K562 (cell line): ENCODE measurements at regions not wholly inside any gene's neighbourhood (a gene's known extent, or its start where the extent isn't known, plus 50 kb on each side); places are given as distances from the start of the nearest gene placed in this dataset.

Experiments used
- ATAC-seq: fragments of 200-7000 bp; cut with Tn5 transposase; 3 replicates; pipeline ENCODE4 v1.9.1; 2020; ENCODE audit warnings: moderate library complexity
- BruUV-seq: library from RNA; stranded (reverse); fragments of 400-500 nt; replicated peaks from 2 replicates; lab custom pipeline; 2021; lab: Mats Ljungman, UMichigan
- CTCF ChIA-PET: fragments of 300-600 bp; formaldehyde crosslinking; extraction: SDS; loops from one replicate; lab custom pipeline; 2021; ENCODE audit warnings: low intra/inter-chr PET ratio; lab: Yijun Ruan, JAX
- POLR2A ChIA-PET: fragments of 300-600, 350-650 bp; sonication (Branson Sonifier 250); formaldehyde crosslinking; extraction: SDS; loops from one replicate; lab custom pipeline; 2021; ENCODE audit warnings: antibody characterized with exemption, inconsistent platforms; lab: Yijun Ruan, JAX
- DNase-seq, 4 experiments: peaks; one replicate each; pipeline versions ENCODE4 v3.0.0 to v3.0.0-alpha.2; 2011 to 2018; ENCODE audit warnings: low spot score in 3 of 4, mixed read lengths in 3 of 4; ENCODE audit errors: extremely low read depth in 1 of 4
- FAIRE-seq: peaks from 2 replicates; lab custom pipeline; 2011; peaks lifted over from hg19 to GRCh38; lab: Jason Lieb, UNC
- H2AFZ ChIP-seq: 2 replicates; pipeline ENCODE4 v1.6.0; 2011; ENCODE audit warnings: low read depth, low read length, control low read depth, inconsistent platforms
- H3K27ac ChIP-seq: fragments of 200-600 bp; 3 replicates; pipeline ENCODE4 v1.8.0; 2011; ENCODE audit warnings: low read depth, mild to moderate bottlenecking, control low read depth, inconsistent platforms, low read length, moderate library complexity, mixed read lengths; ENCODE audit errors: extremely low read depth
- H3K27me3 ChIP-seq, 2 experiments: fragments of 300-600 bp in 1 of 2; 2 replicates in 1 of 2; 3 replicates in 1 of 2; pipeline versions ENCODE4 v1.6.0 to v1.8.0; 2011; ENCODE audit warnings: inconsistent platforms in 2 of 2, low read length in 2 of 2, mild to moderate bottlenecking in 1 of 2, mixed read lengths in 1 of 2, moderate library complexity in 1 of 2; ENCODE audit not compliant: control insufficient read depth in 2 of 2, insufficient read depth in 2 of 2
- H3K36me3 ChIP-seq: fragments of 300-600 bp; 3 replicates; pipeline ENCODE4 v1.8.0; 2011; ENCODE audit warnings: mild to moderate bottlenecking, low read length, inconsistent platforms; ENCODE audit not compliant: control insufficient read depth, insufficient read depth
- H3K4me1 ChIP-seq, 2 experiments: fragments of 200-600 bp in 1 of 2; replicated peaks in 1 of 2; 2 replicates in 1 of 2; 3 replicates in 1 of 2; pipeline versions ENCODE4 v1.5.1 to v1.8.0; 2011; ENCODE audit warnings: inconsistent platforms in 2 of 2, low read length in 2 of 2, mild to moderate bottlenecking in 1 of 2, mixed read lengths in 1 of 2, moderate library complexity in 1 of 2; ENCODE audit not compliant: control insufficient read depth in 2 of 2, insufficient read depth in 2 of 2
- H3K4me2 ChIP-seq: 2 replicates; pipeline ENCODE4 v1.6.1; 2011; ENCODE audit warnings: low read length, control low read depth, inconsistent platforms, mixed read lengths; ENCODE audit not compliant: insufficient read depth
- H3K4me3 ChIP-seq: fragments of 200-600 bp; sonication (generic), shearing (Covaris generic); 2 replicates; pipeline ENCODE4 v1.5.1; 2016; ENCODE audit warnings: control low read depth, inconsistent platforms
- H3K79me2 ChIP-seq: fragments of 200-600 bp; 3 replicates; pipeline ENCODE4 v1.8.0; 2011; ENCODE audit warnings: low read length, inconsistent platforms; ENCODE audit not compliant: control insufficient read depth, insufficient read depth
- H3K9ac ChIP-seq, 2 experiments: 2 replicates each; pipeline versions ENCODE4 v1.6.0 to v1.6.1; 2011; ENCODE audit warnings: low read depth in 2 of 2, low read length in 2 of 2, control low read depth in 1 of 2, inconsistent platforms in 1 of 2, mild to moderate bottlenecking in 1 of 2, mixed read lengths in 1 of 2; ENCODE audit not compliant: insufficient read depth in 1 of 2
- H3K9me1 ChIP-seq: one replicate; pipeline ENCODE4 v1.6.0; 2011; ENCODE audit warnings: inconsistent platforms, mild to moderate bottlenecking, low read length, moderate library complexity; ENCODE audit not compliant: control insufficient read depth, insufficient read depth
- H3K9me3 ChIP-seq: replicated peaks from 2 replicates; pipeline ENCODE4 v1.5.1; 2011; ENCODE audit warnings: low read depth, low read length, inconsistent platforms; ENCODE audit not compliant: control insufficient read depth, insufficient read depth
- H4K20me1 ChIP-seq: replicated peaks from 2 replicates; pipeline ENCODE4 v1.6.1; 2011; ENCODE audit warnings: low read length, inconsistent platforms, mixed read lengths; ENCODE audit not compliant: control insufficient read depth, insufficient read depth
- CLOCK ChIP-seq: fragments of 250-450 bp; sonication (Bioruptor Pico); IDR thresholded peaks from 2 replicates; pipeline ENCODE4 v1.4.0; 2020; ENCODE audit warnings: mild to moderate bottlenecking, moderate library complexity, borderline replicate concordance
- ELF2 ChIP-seq: fragments of 250-450 bp; sonication (Bioruptor Pico); IDR thresholded peaks from 2 replicates; pipeline ENCODE4 v1.5.0; 2021; ENCODE audit warnings: mild to moderate bottlenecking
- ETV6 ChIP-seq, 3 experiments: fragments of 150-350 bp in 1 of 3; sonication (generic) in 1 of 3; formaldehyde crosslinking in 1 of 3; IDR thresholded peaks; 2 replicates each; pipeline versions ENCODE4 v1.6.1 to v1.8.0; 2014 to 2022; ENCODE audit warnings: borderline replicate concordance in 2 of 3, low read depth in 2 of 3, antibody characterized with exemption in 1 of 3, low read length in 1 of 3, mild to moderate bottlenecking in 1 of 3, missing genetic modification reagents in 1 of 3
- FIP1L1 ChIP-seq: fragments of 200-400 bp; formaldehyde crosslinking; IDR thresholded peaks from 2 replicates; pipeline ENCODE4 v1.6.1; 2018; ENCODE audit warnings: mild to moderate bottlenecking, low read depth, low read length; ENCODE audit not compliant: poor library complexity, severe bottlenecking
- GMEB1 ChIP-seq: fragments of 250-450 bp; sonication (Bioruptor Pico); IDR thresholded peaks from 2 replicates; pipeline ENCODE4 v1.4.0; 2020; ENCODE audit warnings: mild to moderate bottlenecking
- RREB1 ChIP-seq: fragments of 250-450 bp; sonication (Bioruptor Pico); IDR thresholded peaks from 2 replicates; pipeline ENCODE4 v1.4.0; 2020
- SIRT6 ChIP-seq: IDR thresholded peaks from one replicate; pipeline ENCODE4 v1.6.1; 2012; ENCODE audit warnings: low read depth, mild to moderate bottlenecking, control low read depth, inconsistent platforms, low read length, moderate library complexity
- SMAD2 ChIP-seq: fragments of 150-350 bp; IDR thresholded peaks from 2 replicates; pipeline ENCODE4 v1.6.1; 2014; ENCODE audit warnings: low read depth, mild to moderate bottlenecking, low read length
- TRIM24 ChIP-seq, 2 experiments: fragments of 450-650 bp; IDR thresholded peaks; 2 replicates each; pipeline ENCODE4 v1.6.1; 2016
- ZBTB1 ChIP-seq: sonication (generic); formaldehyde crosslinking; IDR thresholded peaks from 2 replicates; pipeline ENCODE4 v1.8.1; 2023; ENCODE audit warnings: missing genetic modification reagents, low read depth, mild to moderate bottlenecking, borderline replicate concordance
- ZNF311 ChIP-seq: fragments of 250-450 bp; sonication (Bioruptor Pico); IDR thresholded peaks from 2 replicates; pipeline ENCODE4 v1.4.0; 2020; ENCODE audit warnings: mild to moderate bottlenecking, moderate library complexity
- WGBS: fragments of 100-300 bp; shearing (Covaris generic); methylation state at CpG from one replicate; pipeline ENCODE4 v1.1.6; 2016; ENCODE audit warnings: low coverage, mixed read lengths; ENCODE audit not compliant: insufficient coverage; ENCODE audit errors: missing lambda C conversion rate; 5-methylcytosine and 5-hydroxymethylcytosine counted together
- in situ Hi-C: fragments of 300-500 bp; cut with MboI; formaldehyde crosslinking; loops from 4 replicates; pipeline ENCODE4 v1.15.0; 2018; ENCODE audit warnings: inconsistent platforms, mixed read lengths
- intact Hi-C: fragments of 100-400 bp; cut with micrococcal nuclease; formaldehyde crosslinking; loops from 2 replicates; pipeline ENCODE4 v1.14.2; 2022

GRCh38 chr4:126740687-126741086, 892.1 kb upstream of the INTU start:
- no TSS peak for BruUV-seq
- ATAC-seq = peak; percentile 54
- WGBS = 15% methylated on average over 6 of the region's 6 CpGs
- FAIRE-seq = peak; percentile 76
- peak; percentile 25 to 82 (median 43) for DNase-seq
- 0 out of 2 replicates have a peak, but pooled peaks cover 2% of the 10 kb centered on the region for H3K9me3 ChIP-seq
- H3K4me2 ChIP-seq = peak overlapping the region; percentile 70
- H2AFZ ChIP-seq = peak overlapping the region; percentile 54
- peaks cover 3 to 46% of the 10 kb centered on the region in 2 experiments; a peak in 4 of 5 replicates for H3K4me1 ChIP-seq
- intact Hi-C loops (no loop called here), in situ Hi-C loops (no loop called here)
- H3K9me1 ChIP-seq = no peaks in the 10 kb centered on the region
- POLR2A ChIA-PET = no interaction called here
- peak overlapping the region; percentile 78 for H3K27ac ChIP-seq
- H3K27me3 ChIP-seq = no peaks in the 10 kb centered on the region
- no peak overlapping the region for H3K4me3 ChIP-seq
- H3K36me3 ChIP-seq = no peaks in the 10 kb centered on the region; the same call in 2 of the 3 replicates
- H3K9ac ChIP-seq = peak overlapping the region; percentile 62 to 72; a peak in 3 of 4 replicates
- CTCF ChIA-PET = no interaction called here
- peaks cover 96% of the 10 kb centered on the region for H3K79me2 ChIP-seq
- no peaks in the 10 kb centered on the region for H4K20me1 ChIP-seq
- peak; percentile 55; the same call in 1 of the 2 replicates for TF ChIP-seq GMEB1
- no peak for TF ChIP-seq FIP1L1
- 0 out of 2 replicates have a peak, but pooled peaks have one; percentile 51 for TF ChIP-seq RREB1
- TF ChIP-seq ZNF311 (CRISPR knock-in tag) = peak; percentile 94
- TF ChIP-seq TRIM24 (IDR thresholded peaks at IDR 0.05) = peak; percentile 28 to 62; a peak in 2 of 4 replicates
- peak; percentile 51 to 91; a peak in 3 of 4 replicates for TF ChIP-seq ETV6 (IDR thresholded peaks at IDR 0.05; ENCODE audit: borderline replicate concordance in 1 of 2, low read depth in 2 of 2, low read length in 1 of 2)
- TF ChIP-seq ETV6 (CRISPR knock-in tag; IDR thresholded peaks at IDR 0.05; ENCODE audit: borderline replicate concordance) = no peak
- TF ChIP-seq CLOCK = peak; percentile 46; the same call in 1 of the 2 replicates
- no peak for TF ChIP-seq SMAD2
- TF ChIP-seq SIRT6 = no peak
- TF ChIP-seq ZBTB1 (CRISPR knock-in tag) = no peak
- no peak for TF ChIP-seq ELF2 (CRISPR knock-in tag)
